ENCODE measurements at regions not wholly inside any gene's neighbourhood (a gene's known extent, or its start where the extent isn't known, plus 50 kb on each side); places are given as distances from the start of the nearest gene placed in this dataset.

DNA sequence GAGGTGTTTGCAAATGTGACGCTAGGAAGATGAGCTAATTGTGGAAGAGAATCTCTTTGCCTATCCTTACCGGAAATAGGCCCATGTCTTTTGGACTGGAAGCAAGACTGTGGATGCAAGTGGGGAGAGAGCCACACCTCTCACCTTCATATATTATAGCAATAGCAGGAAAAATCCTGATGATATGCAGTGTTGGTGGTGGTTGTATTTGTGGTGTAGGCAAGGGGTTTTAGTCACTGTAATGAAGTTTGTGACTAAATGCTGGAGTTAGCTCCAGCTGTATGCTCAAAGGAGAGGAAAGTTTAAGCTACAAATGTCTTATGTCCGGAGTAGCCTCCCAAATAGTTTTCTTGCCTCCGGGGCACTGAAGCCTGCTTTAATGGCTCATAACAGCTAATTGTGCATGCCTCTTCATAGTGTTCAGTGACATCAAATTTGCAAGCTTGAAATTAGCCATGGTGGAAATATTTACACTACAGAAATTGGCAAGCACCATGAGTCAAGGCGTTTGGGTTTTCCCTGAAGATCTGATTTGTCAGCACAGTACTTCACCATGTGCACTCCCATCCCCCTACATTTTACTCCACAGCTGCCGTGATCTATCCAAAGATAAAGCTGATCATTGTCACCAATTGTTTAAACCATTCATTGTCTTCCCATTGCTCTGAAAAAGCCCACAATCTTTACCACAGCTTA is 102.6 kb upstream of the ZNF644 start:
- Mint-ChIP-seq H3K4me3 (no peak overlapping the region), H3K36me3 (no peaks in the 10 kb centered on the region), H3K4me1 (no peaks in the 10 kb centered on the region), H3K27me3 (ENCODE audit: low read depth) (no peaks in the 10 kb centered on the region), H3K9me3 (no peaks in the 10 kb centered on the region), H3K27ac (no peak overlapping the region)
- no peak for TF ChIP-seq CTCF (IDR thresholded peaks at IDR 0.05; ENCODE audit: unreplicated experiment)
- no peak for DNase-seq (ENCODE audit: low spot score in 2 of 2, unreplicated experiment in 2 of 2)

DNA sequence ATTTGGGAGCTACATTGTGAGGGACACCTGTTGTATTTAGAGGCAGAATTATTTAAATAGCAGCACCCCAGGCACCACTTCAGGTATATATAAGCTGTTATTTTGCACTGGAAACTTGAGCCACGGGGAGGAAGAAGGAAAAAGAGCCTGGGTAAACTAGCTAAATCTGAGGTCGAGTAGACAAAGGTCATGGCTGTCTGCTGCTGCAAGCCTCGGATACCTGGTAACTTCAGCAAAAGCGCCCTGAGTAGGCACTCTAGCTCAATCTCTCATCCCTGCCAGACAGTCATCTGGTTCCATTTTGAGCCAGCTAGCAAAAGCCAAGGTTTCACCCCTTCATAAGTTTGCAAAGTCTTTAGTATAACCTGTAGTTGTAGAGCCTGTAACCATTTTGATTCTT is 101.9 kb upstream of the ZNF644 start:
- H3K4me1 Mint-ChIP-seq: no peaks in the 10 kb centered on the region
- no peak for TF ChIP-seq CTCF (IDR thresholded peaks at IDR 0.05; ENCODE audit: unreplicated experiment)
- no peaks in the 10 kb centered on the region for H3K27me3 Mint-ChIP-seq (ENCODE audit: low read depth)
- no peaks in the 10 kb centered on the region for H3K36me3 Mint-ChIP-seq
- no peak overlapping the region for H3K27ac Mint-ChIP-seq
- DNase-seq (ENCODE audit: low spot score in 2 of 2, unreplicated experiment in 2 of 2): no peak
- no peaks in the 10 kb centered on the region for H3K9me3 Mint-ChIP-seq
- no peak overlapping the region for H3K4me3 Mint-ChIP-seq

DNA sequence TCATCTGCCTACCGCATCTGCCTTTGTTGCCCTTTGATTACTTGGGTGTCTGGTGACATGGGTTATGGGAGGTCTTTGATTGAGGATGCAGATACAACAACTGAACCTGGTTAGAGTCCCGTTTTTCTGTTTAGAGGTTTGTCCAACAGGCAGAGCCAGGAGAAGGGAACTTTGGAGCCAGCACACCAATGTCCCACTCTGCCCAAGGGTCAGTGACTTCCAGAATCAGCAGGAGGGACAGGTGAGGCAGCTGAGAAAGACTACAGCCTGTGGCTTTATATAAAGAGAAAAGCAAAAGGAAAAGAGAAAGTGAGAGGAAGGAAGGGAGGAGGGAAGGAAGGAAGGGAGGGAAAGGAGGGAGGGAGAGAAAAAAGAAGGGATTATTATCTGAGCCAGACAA is 101.5 kb upstream of the ZNF644 start:
- H3K4me3 Mint-ChIP-seq: no peak overlapping the region
- H3K27me3 Mint-ChIP-seq (ENCODE audit: low read depth): no peaks in the 10 kb centered on the region
- H3K4me1 Mint-ChIP-seq: no peaks in the 10 kb centered on the region
- H3K36me3 Mint-ChIP-seq: no peaks in the 10 kb centered on the region
- no peak for DNase-seq (ENCODE audit: low spot score in 2 of 2, unreplicated experiment in 2 of 2)
- H3K9me3 Mint-ChIP-seq: no peaks in the 10 kb centered on the region
- no peak for TF ChIP-seq CTCF (IDR thresholded peaks at IDR 0.05; ENCODE audit: unreplicated experiment)
- H3K27ac Mint-ChIP-seq: no peak overlapping the region

- Mint-ChIP-seq H3K36me3 (no peaks in the 10 kb centered on the region), H3K27ac (no peak overlapping the region), H3K4me1 (no peaks in the 10 kb centered on the region), H3K27me3 (ENCODE audit: low read depth) (no peaks in the 10 kb centered on the region), H3K9me3 (no peaks in the 10 kb centered on the region), H3K4me3 (no peak overlapping the region)
- DNase-seq (ENCODE audit: low spot score in 2 of 2, unreplicated experiment in 2 of 2): no peak
- TF ChIP-seq CTCF (IDR thresholded peaks at IDR 0.05; ENCODE audit: unreplicated experiment): no peak
These were observed 100.4 kb upstream of the ZNF644 start for GRCh38 chr1:91122106-91122717.

GRCh38 chr1:91121366-91121765 is 99.5 kb upstream of the ZNF644 start:
- no peak for DNase-seq (ENCODE audit: low spot score in 2 of 2, unreplicated experiment in 2 of 2)
- H3K9me3 Mint-ChIP-seq: no peaks in the 10 kb centered on the region
- TF ChIP-seq CTCF (IDR thresholded peaks at IDR 0.05; ENCODE audit: unreplicated experiment): no peak
- H3K36me3 Mint-ChIP-seq: no peaks in the 10 kb centered on the region
- H3K27ac Mint-ChIP-seq: no peak overlapping the region
- H3K4me3 Mint-ChIP-seq: no peak overlapping the region
- H3K27me3 Mint-ChIP-seq (ENCODE audit: low read depth): no peaks in the 10 kb centered on the region
- H3K4me1 Mint-ChIP-seq: no peaks in the 10 kb centered on the region
